ENCODE measurements at regions not wholly inside any gene's neighbourhood (a gene's known extent, or its start where the extent isn't known, plus 50 kb on each side); places are given as distances from the start of the nearest gene placed in this dataset.

- no peak for TF ChIP-seq CTCF (IDR thresholded peaks at IDR 0.05)
- no peak for TF ChIP-seq POLR2A (IDR thresholded peaks at IDR 0.05)
- no peak for TF ChIP-seq POLR2AphosphoS5 (IDR thresholded peaks at IDR 0.05)
Observed at GRCh38 chr6:48243071-48243470, 132.1 kb upstream of the PTCHD4 start.

Measured in prostate gland (tissue), 2 donors.